Nephron progenitor cell (in vitro differentiated cells): ENCODE measurements at regions not wholly inside any gene's neighbourhood (a gene's known extent, or its start where the extent isn't known, plus 50 kb on each side); places are given as distances from the start of the nearest gene placed in this dataset.

Experiments
- DNase-seq: peaks from one replicate; pipeline ENCODE4 v3.0.0; 2021
- H3K27ac Mint-ChIP-seq: 2 replicates; pipeline ENCODE4 v1.8.0; 2021; ENCODE audit warnings: mild to moderate bottlenecking, moderate library complexity, mixed read lengths
- H3K27me3 Mint-ChIP-seq: 2 replicates; pipeline ENCODE4 v1.8.0; 2021; ENCODE audit warnings: mild to moderate bottlenecking, low read depth, mixed read lengths; ENCODE audit not compliant: poor library complexity
- H3K36me3 Mint-ChIP-seq: 2 replicates; pipeline ENCODE4 v1.8.0; 2021; ENCODE audit warnings: low read depth, mixed read lengths
- H3K4me1 Mint-ChIP-seq: 2 replicates; pipeline ENCODE4 v1.8.0; 2021; ENCODE audit warnings: mixed read lengths
- H3K4me3 Mint-ChIP-seq: 2 replicates; pipeline ENCODE4 v1.8.0; 2021; ENCODE audit warnings: mild to moderate bottlenecking, moderate library complexity, mixed read lengths
- H3K9me3 Mint-ChIP-seq: 2 replicates; pipeline ENCODE4 v1.8.0; 2021; ENCODE audit warnings: mild to moderate bottlenecking, moderate library complexity, mixed read lengths
- TF ChIP-seq, protein P1 (sequence below): fragments of 200-600 bp; sonication (generic); IDR thresholded peaks from 2 replicates; pipeline ENCODE4 v1.5.0; 2021; ENCODE audit warnings: antibody characterized with exemption

DNA sequence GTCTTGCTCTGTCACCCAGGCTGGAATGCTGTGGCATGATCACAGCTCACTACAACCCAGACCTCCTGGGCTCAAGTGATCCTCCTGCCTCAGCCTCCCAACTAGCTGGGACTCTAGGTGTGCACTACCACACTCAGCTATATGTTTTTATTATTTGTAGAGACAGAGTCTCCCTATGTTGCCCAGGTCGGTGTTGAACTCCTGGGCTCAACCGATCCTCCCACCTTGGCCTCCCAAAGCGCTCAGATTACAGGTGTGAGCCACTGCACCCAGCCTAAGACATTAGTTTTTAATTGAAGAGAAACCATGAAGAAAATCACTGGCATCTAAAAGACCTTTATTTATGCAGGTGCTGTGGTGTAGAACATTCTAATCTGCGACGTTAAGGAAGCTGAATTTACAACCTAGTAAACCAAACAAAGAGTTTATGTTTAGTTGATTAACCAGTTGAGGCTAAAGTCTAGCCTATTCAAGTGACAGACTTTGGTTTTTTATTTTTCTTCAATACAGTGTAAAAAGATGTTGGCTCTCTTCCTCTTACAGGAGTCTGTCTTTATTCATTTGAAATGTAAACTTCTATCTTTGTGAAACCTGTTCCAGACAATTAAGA, 52.5 kb upstream of the NBL1 start:
- H3K9me3 Mint-ChIP-seq, result no peaks in the 10 kb centered on the region
- peaks cover 55% of the 10 kb centered on the region for H3K27me3 Mint-ChIP-seq
- TF ChIP-seq, protein P1, sequence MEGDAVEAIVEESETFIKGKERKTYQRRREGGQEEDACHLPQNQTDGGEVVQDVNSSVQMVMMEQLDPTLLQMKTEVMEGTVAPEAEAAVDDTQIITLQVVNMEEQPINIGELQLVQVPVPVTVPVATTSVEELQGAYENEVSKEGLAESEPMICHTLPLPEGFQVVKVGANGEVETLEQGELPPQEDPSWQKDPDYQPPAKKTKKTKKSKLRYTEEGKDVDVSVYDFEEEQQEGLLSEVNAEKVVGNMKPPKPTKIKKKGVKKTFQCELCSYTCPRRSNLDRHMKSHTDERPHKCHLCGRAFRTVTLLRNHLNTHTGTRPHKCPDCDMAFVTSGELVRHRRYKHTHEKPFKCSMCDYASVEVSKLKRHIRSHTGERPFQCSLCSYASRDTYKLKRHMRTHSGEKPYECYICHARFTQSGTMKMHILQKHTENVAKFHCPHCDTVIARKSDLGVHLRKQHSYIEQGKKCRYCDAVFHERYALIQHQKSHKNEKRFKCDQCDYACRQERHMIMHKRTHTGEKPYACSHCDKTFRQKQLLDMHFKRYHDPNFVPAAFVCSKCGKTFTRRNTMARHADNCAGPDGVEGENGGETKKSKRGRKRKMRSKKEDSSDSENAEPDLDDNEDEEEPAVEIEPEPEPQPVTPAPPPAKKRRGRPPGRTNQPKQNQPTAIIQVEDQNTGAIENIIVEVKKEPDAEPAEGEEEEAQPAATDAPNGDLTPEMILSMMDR, result no peak
- no peak overlapping the region for H3K27ac Mint-ChIP-seq
- H3K36me3 Mint-ChIP-seq, result no peaks in the 10 kb centered on the region
- DNase-seq, result no peak
- H3K4me1 Mint-ChIP-seq, result peaks cover 8% of the 10 kb centered on the region
- H3K4me3 Mint-ChIP-seq, result no peak overlapping the region

DNA sequence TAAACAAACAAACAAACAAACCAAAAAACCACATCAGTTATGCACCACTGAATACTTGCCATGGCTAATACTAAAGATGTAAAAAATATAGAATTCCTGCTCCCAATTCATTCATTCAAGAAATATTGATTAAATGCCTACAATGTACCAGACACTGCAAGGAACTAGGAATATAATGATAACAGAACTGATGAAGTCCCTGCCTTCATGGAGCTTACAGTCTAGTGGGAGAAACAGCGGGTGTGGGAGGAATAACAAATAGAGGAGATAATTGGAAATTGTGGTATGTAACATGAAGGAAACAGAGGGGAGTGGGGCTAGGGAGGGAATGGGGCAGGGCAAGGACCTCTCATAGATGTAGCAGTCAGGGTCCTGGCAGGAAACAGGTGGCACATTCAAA, 58.6 kb upstream of the NBL1 start:
- Mint-ChIP-seq H3K9me3 (peaks cover 3% of the 10 kb centered on the region), H3K4me1 (no peaks in the 10 kb centered on the region), H3K27me3 (peaks cover 57% of the 10 kb centered on the region), H3K27ac (no peak overlapping the region), H3K4me3 (no peak overlapping the region), H3K36me3 (no peaks in the 10 kb centered on the region)
- no peak for DNase-seq
- TF ChIP-seq, protein P1, result no peak

DNA sequence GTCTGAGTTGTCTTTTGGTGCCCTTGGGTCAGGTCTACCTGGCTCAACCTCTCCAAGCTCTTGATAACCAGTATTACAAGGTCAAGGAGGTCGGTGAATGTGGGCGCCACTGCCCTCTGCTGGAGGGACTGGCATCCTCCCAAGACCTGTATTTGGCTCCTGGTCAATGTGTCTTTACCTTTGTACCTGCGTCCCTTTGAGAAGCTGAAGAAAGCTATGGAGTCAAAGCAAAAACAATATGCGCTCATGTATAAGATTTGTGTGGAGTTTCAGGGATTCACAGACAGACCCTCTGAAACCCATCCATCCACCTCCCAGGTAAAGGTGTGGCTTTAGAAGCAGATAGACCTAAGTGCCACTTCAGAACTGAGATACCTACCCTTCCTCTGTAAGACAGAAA, 61.8 kb upstream of the NBL1 start:
- peak; percentile 67 for DNase-seq
- H3K27ac Mint-ChIP-seq, result no peak overlapping the region
- peaks cover 3% of the 10 kb centered on the region for H3K9me3 Mint-ChIP-seq
- no peaks in the 10 kb centered on the region for H3K36me3 Mint-ChIP-seq
- H3K4me1 Mint-ChIP-seq, result no peaks in the 10 kb centered on the region
- no peak overlapping the region for H3K4me3 Mint-ChIP-seq
- peaks cover 50% of the 10 kb centered on the region for H3K27me3 Mint-ChIP-seq
- TF ChIP-seq, protein P1, result peak; percentile 72

DNA sequence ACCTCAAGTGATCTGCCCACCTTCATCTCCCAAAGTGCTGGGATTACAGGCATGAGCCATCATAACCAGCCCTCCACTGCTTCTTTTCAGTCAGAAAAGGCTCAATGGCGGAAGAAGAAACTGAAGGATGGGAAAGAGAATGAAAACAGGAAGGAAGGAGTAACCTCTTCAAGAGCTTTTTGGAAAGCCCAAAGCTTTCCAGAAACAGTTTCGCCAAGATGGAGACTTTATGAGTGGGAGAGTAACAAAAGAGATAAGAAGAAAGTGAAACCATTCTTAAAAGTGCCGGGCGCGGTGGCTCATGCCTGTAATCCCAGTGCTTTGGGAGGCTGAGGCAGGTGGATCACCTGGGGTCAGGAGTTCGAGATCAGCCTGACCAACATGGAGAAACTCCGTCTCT, 62.7 kb upstream of the NBL1 start:
- Mint-ChIP-seq H3K27ac (no peak overlapping the region), H3K27me3 (peaks cover 55% of the 10 kb centered on the region), H3K4me1 (no peaks in the 10 kb centered on the region), H3K4me3 (no peak overlapping the region), H3K9me3 (peaks cover 3% of the 10 kb centered on the region), H3K36me3 (no peaks in the 10 kb centered on the region)
- TF ChIP-seq, protein P1, result no peak
- DNase-seq, result no peak

DNA sequence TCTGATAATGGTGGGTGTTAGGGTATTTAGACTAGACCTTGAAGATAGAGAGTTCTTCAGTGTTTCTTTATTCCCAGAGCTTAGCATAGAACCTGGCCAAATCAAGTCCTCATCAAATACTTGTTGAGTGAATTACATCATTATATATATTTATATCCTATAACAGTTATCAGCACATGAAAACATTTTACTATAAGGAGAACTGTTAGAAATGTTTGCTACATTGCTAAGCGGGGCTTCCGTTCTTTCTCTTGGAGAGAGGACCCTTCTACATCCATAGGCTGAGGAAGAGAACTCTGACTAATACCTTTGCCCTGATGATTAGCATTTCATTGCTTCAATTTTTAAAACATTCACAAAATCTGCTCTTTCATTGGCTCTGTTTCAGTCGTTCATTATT, 66.5 kb upstream of the NBL1 start:
- H3K36me3 Mint-ChIP-seq, result no peaks in the 10 kb centered on the region
- DNase-seq, result no peak
- H3K4me3 Mint-ChIP-seq, result no peak overlapping the region
- H3K27ac Mint-ChIP-seq, result no peak overlapping the region
- peaks cover 53% of the 10 kb centered on the region for H3K27me3 Mint-ChIP-seq
- H3K9me3 Mint-ChIP-seq, result no peaks in the 10 kb centered on the region
- peaks cover 5% of the 10 kb centered on the region for H3K4me1 Mint-ChIP-seq
- TF ChIP-seq, protein P1, result no peak

DNA sequence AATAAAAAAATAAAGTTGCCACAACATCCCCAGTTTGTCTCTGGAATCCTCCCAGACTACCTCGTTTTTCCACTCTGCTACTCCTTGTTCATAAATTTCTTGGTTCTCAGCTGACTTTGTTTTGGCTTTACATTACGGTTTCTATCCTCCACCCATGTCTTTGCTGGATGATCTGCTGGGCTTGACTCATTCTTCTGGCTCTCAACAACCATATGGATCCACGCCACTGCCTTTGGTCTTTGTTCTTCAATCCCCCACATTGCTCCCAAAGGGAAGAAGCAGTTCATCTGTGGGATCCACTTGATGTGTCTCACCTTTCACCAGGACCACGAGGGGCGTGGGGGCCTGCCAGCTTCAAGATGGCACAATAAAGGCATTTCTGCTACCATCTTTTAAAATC, 67.1 kb upstream of the NBL1 start:
- no peak overlapping the region for H3K27ac Mint-ChIP-seq
- H3K9me3 Mint-ChIP-seq, result peaks cover under 1% of the 10 kb centered on the region
- H3K4me3 Mint-ChIP-seq, result no peak overlapping the region
- peaks cover 5% of the 10 kb centered on the region for H3K4me1 Mint-ChIP-seq
- DNase-seq, result no peak
- no peaks in the 10 kb centered on the region for H3K36me3 Mint-ChIP-seq
- H3K27me3 Mint-ChIP-seq, result peaks cover 54% of the 10 kb centered on the region
- TF ChIP-seq, protein P1, result no peak
